ENCODE measurements at regions not wholly inside any gene's neighbourhood (a gene's known extent, or its start where the extent isn't known, plus 50 kb on each side); places are given as distances from the start of the nearest gene placed in this dataset.

GRCh38 chr1:208339911-208340310 is 95.7 kb upstream of the PLXNA2 start:
- ChIA-PET CTCF (no interaction called here), POLR2A (no interaction called here)
- H3K4me3 ChIP-seq (ENCODE audit: low read depth, low read length): no peak overlapping the region
- no peak for TF ChIP-seq CTCF (IDR thresholded peaks at IDR 0.05; ENCODE audit: insufficient read depth, low read length, missing control alignments)
- no peak for DNase-seq (ENCODE audit: low read depth, low spot score)

- DNase-seq (ENCODE audit: low read depth, low spot score): no peak
- POLR2A ChIA-PET: no interaction called here
- H3K4me3 ChIP-seq (ENCODE audit: low read depth, low read length): no peak overlapping the region
- CTCF ChIA-PET: no interaction called here
- TF ChIP-seq CTCF (IDR thresholded peaks at IDR 0.05; ENCODE audit: insufficient read depth, low read length, missing control alignments): no peak
These were observed 99.0 kb upstream of the PLXNA2 start for GRCh38 chr1:208343226-208343625.

GRCh38 chr1:208344202-208344857 is 100.1 kb upstream of the PLXNA2 start:
- no peak for DNase-seq (ENCODE audit: low read depth, low spot score)
- ChIA-PET CTCF (no interaction called here), POLR2A (no interaction called here)
- no peak overlapping the region for H3K4me3 ChIP-seq (ENCODE audit: low read depth, low read length)
- TF ChIP-seq CTCF (IDR thresholded peaks at IDR 0.05; ENCODE audit: insufficient read depth, low read length, missing control alignments): no peak

GRCh38 chr1:208347191-208347590 is 103.0 kb upstream of the PLXNA2 start:
- no peak overlapping the region for H3K4me3 ChIP-seq (ENCODE audit: low read depth, low read length)
- POLR2A ChIA-PET: no interaction called here
- DNase-seq (ENCODE audit: low read depth, low spot score): no peak
- no peak for TF ChIP-seq CTCF (IDR thresholded peaks at IDR 0.05; ENCODE audit: insufficient read depth, low read length, missing control alignments)
- CTCF ChIA-PET: no interaction called here

- no peak for TF ChIP-seq CTCF (IDR thresholded peaks at IDR 0.05; ENCODE audit: insufficient read depth, low read length, missing control alignments)
- H3K4me3 ChIP-seq (ENCODE audit: low read depth, low read length): no peak overlapping the region
- ChIA-PET CTCF (no interaction called here), POLR2A (no interaction called here)
- no peak for DNase-seq (ENCODE audit: low read depth, low spot score)
These were observed 105.6 kb upstream of the PLXNA2 start for GRCh38 chr1:208349694-208350330.

- CTCF ChIA-PET: no interaction called here
These were observed 106.6 kb upstream of the PLXNA2 start for GRCh38 chr1:208350815-208351214.

More at GRCh38 chr1:208350815-208351214, 106.6 kb upstream of the PLXNA2 start:
- H3K4me3 ChIP-seq (ENCODE audit: low read depth, low read length): no peak overlapping the region
- no peak for TF ChIP-seq CTCF (IDR thresholded peaks at IDR 0.05; ENCODE audit: insufficient read depth, low read length, missing control alignments)
- DNase-seq (ENCODE audit: low read depth, low spot score): no peak
- POLR2A ChIA-PET: no interaction called here

All from AG04449 (cell line).